Spleen (tissue), 11 donors: ENCODE measurements at regions not wholly inside any gene's neighbourhood (a gene's known extent, or its start where the extent isn't known, plus 50 kb on each side); places are given as distances from the start of the nearest gene placed in this dataset.

ENCODE experiments used
- DNase-seq: peaks from one replicate; pipeline ENCODE4 v3.0.0-alpha.2; 2020
- H3K27ac ChIP-seq, 8 donors: fragments of 200-600 bp; sonication (generic) in 7 of 8; 1 replicate in 4 of 8; 2 replicates in 4 of 8; pipeline versions ENCODE4 v1.5.0 to v1.8.0; 2016 to 2021; ENCODE audit warnings: inconsistent platforms in 4 of 8, mild to moderate bottlenecking in 4 of 8, moderate library complexity in 1 of 8
- H3K27me3 ChIP-seq, 7 donors: fragments of 200-600 bp; sonication (generic) in 6 of 7; replicated peaks in 1 of 7; 1 replicate in 4 of 7; 2 replicates in 3 of 7; pipeline versions ENCODE4 v1.5.0 to v1.8.0; 2016 to 2021; ENCODE audit warnings: inconsistent platforms in 3 of 7, mild to moderate bottlenecking in 1 of 7
- H3K36me3 ChIP-seq, 6 donors: fragments of 200-600 bp; sonication (generic) in 5 of 6; 1 replicate in 4 of 6; 2 replicates in 2 of 6; pipeline versions ENCODE4 v1.5.0 to v1.8.0; 2016 to 2021; ENCODE audit warnings: inconsistent platforms in 2 of 6
- H3K4me1 ChIP-seq, 6 donors: fragments of 200-600 bp; sonication (generic) in 5 of 6; 1 replicate in 3 of 6; 2 replicates in 3 of 6; pipeline versions ENCODE4 v1.5.0 to v1.8.0; 2016 to 2021; ENCODE audit warnings: inconsistent platforms in 3 of 6
- H3K4me3 ChIP-seq, 8 donors: fragments of 200-600 bp; sonication (generic) in 7 of 8; 1 replicate in 4 of 8; 2 replicates in 4 of 8; pipeline versions ENCODE4 v1.5.0 to v1.8.0; 2016 to 2021; ENCODE audit warnings: inconsistent platforms in 4 of 8, mild to moderate bottlenecking in 4 of 8, moderate library complexity in 2 of 8
- H3K9me3 ChIP-seq, 8 donors: fragments of 200-600 bp; sonication (generic) in 7 of 8; 1 replicate in 4 of 8; 2 replicates in 4 of 8; pipeline versions ENCODE4 v1.5.0 to v1.8.0; 2016 to 2021; ENCODE audit warnings: inconsistent platforms in 4 of 8
- POLR2A ChIP-seq, 3 donors: fragments of 450-650 bp; IDR thresholded peaks; one replicate each; pipeline ENCODE4 v1.5.1; 2017; ENCODE audit warnings: antibody characterized with exemption in 3 of 3, mild to moderate bottlenecking in 1 of 3
- POLR2AphosphoS5 ChIP-seq, 3 donors: sonication (generic); formaldehyde crosslinking; IDR thresholded peaks; one replicate each; pipeline ENCODE4 v1.5.1; 2017; ENCODE audit warnings: antibody characterized with exemption in 3 of 3
- WGBS, 5 donors: extraction: QIAGEN DNeasy Blood & Tissue Kit in 3 of 5; methylation state at CpG; one replicate each; pipeline versions ENCODE4 v1.1.5 to v1.1.7; 2013 to 2018; 5-methylcytosine and 5-hydroxymethylcytosine counted together
- intact Hi-C: fragments of 100-400 bp; cut with DNase I; formaldehyde crosslinking; loops from one replicate; pipeline ENCODE4 v1.15.0; 2023; ENCODE audit warnings: low total_unique reads
- TF ChIP-seq, protein P1 (sequence below), 11 experiments: fragments of 200-600 bp in 7 of 11; fragments of 450-650 bp in 4 of 11; sonication (generic) in 4 of 11; IDR thresholded peaks in 8 of 11; conservative IDR thresholded peaks in 3 of 11; 1 replicate in 7 of 11; 2 replicates in 4 of 11; pipeline versions ENCODE4 v1.4.0 to v1.8.0; 2016 to 2021; ENCODE audit warnings: antibody characterized with exemption in 11 of 11, inconsistent platforms in 4 of 11, mild to moderate bottlenecking in 1 of 11
- donor health status: healthy with polysubstance abuse.
- donor health status: DM: no; HTN: no; CAD: no; lungs with moderate emphysema.
- donor health status: DM: no; HTN: no; CAD: no.
- donor health status: Bipolar disorder and iron deficiency.
- donor health status: healthy.
- donor health status: DM: no; HTN: no; CAD: no.
- donor health status: DM: yes; HTN: yes; CAD: no.

- TF ChIP-seq, protein P1, sequence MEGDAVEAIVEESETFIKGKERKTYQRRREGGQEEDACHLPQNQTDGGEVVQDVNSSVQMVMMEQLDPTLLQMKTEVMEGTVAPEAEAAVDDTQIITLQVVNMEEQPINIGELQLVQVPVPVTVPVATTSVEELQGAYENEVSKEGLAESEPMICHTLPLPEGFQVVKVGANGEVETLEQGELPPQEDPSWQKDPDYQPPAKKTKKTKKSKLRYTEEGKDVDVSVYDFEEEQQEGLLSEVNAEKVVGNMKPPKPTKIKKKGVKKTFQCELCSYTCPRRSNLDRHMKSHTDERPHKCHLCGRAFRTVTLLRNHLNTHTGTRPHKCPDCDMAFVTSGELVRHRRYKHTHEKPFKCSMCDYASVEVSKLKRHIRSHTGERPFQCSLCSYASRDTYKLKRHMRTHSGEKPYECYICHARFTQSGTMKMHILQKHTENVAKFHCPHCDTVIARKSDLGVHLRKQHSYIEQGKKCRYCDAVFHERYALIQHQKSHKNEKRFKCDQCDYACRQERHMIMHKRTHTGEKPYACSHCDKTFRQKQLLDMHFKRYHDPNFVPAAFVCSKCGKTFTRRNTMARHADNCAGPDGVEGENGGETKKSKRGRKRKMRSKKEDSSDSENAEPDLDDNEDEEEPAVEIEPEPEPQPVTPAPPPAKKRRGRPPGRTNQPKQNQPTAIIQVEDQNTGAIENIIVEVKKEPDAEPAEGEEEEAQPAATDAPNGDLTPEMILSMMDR (IDR thresholded peaks at IDR 0.05 in 8 of 11, conservative IDR thresholded peaks at IDR 0.05 in 3 of 11), result peak in 6 of 11 experiments; percentile 8 to 27 (median 22)
- TF ChIP-seq POLR2A (IDR thresholded peaks at IDR 0.05), result no peak
- DNase-seq, result no peak
- H3K9me3 ChIP-seq, result peaks cover 0 to 5% (median 0%) of the 10 kb centered on the region in 8 donors
- peaks cover 0 to 3% (median 0%) of the 10 kb centered on the region in 6 donors for H3K4me1 ChIP-seq
- H3K36me3 ChIP-seq, result no peaks in the 10 kb centered on the region
- peaks cover 0 to 35% (median 0%) of the 10 kb centered on the region in 7 donors for H3K27me3 ChIP-seq
- H3K4me3 ChIP-seq, result no peak overlapping the region
- 37 to 60% (median 42%) methylated on average over 19 to 20 of the region's 20 CpGs for WGBS, 5 donors
- no peak overlapping the region for H3K27ac ChIP-seq
- intact Hi-C loops, result no loop called here
Measured at GRCh38 chr17:73820686-73821448, 176.6 kb upstream of the SDK2 start.

DNA sequence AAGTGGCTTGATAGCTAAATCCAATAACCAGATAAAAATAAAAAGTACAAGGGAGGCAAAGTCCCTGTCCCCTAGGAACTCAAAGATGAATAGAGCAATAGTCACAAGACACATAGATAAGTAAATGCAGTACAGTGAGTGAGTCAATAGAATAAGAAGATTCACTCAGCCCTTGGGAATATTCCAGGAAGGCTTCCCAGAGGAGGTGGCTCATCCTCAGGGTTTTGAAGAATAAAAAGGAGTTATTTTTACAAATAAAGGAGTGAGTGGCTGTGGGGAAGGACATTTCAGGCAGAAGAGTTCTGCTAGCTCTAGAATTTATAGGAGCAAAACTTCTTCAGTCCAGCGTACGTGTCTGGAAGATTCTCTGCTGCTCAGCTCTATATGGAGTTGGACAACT lies 177.4 kb upstream of the SDK2 start:
- H3K4me3 ChIP-seq, result no peak overlapping the region
- DNase-seq, result no peak
- 96 to 100% (median 97%) methylated on average over 2 of the region's 2 CpGs for WGBS, 5 donors
- intact Hi-C loops, result no loop called here
- no peaks in the 10 kb centered on the region for H3K36me3 ChIP-seq
- peaks cover 0 to 3% (median 0%) of the 10 kb centered on the region in 6 donors for H3K4me1 ChIP-seq
- peaks cover 0 to 5% (median 0%) of the 10 kb centered on the region in 8 donors for H3K9me3 ChIP-seq
- H3K27ac ChIP-seq, result no peak overlapping the region
- TF ChIP-seq, protein P1 (IDR thresholded peaks at IDR 0.05 in 8 of 11, conservative IDR thresholded peaks at IDR 0.05 in 3 of 11), result no peak
- no peak for TF ChIP-seq POLR2A (IDR thresholded peaks at IDR 0.05)
- no peak for TF ChIP-seq POLR2AphosphoS5 (IDR thresholded peaks at IDR 0.05)
- H3K27me3 ChIP-seq, result peaks cover 0 to 36% (median 0%) of the 10 kb centered on the region in 7 donors

DNA sequence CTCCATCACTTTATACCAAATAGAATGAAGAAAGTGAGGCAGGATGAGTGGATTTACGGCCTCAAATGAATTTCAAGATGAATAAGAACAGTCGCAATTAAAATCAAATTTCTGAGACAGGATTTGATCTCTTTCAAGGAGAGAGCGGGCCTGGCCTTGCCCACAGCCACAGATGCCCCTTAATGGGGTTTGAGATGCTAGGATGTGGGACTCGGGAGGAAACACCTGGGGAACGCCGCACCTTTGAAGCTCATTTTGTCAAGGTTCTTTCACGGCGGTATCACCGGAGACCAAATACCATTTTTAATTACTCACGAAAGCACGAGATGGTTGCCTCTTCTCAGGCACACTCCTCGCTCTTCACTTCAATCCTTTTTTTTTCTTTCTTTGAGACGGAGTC lies 178.1 kb upstream of the SDK2 start:
- Histone ChIP-seq H3K9me3 (peaks cover 0 to 5% (median 0%) of the 10 kb centered on the region in 8 donors), H3K4me1 (peaks cover 0 to 6% (median 1%) of the 10 kb centered on the region in 6 donors), H3K27me3 (peaks cover 0 to 42% (median 0%) of the 10 kb centered on the region in 7 donors), H3K36me3 (no peaks in the 10 kb centered on the region), H3K27ac (no peak overlapping the region), H3K4me3 (no peak overlapping the region)
- TF ChIP-seq POLR2AphosphoS5 (IDR thresholded peaks at IDR 0.05) (no peak), POLR2A (IDR thresholded peaks at IDR 0.05) (no peak)
- TF ChIP-seq, protein P1 (IDR thresholded peaks at IDR 0.05 in 8 of 11, conservative IDR thresholded peaks at IDR 0.05 in 3 of 11), result no peak
- intact Hi-C loops, result no loop called here
- WGBS, 5 donors, result 77 to 84% (median 81%) methylated on average over 13 of the region's 13 CpGs
- no peak for DNase-seq

DNA sequence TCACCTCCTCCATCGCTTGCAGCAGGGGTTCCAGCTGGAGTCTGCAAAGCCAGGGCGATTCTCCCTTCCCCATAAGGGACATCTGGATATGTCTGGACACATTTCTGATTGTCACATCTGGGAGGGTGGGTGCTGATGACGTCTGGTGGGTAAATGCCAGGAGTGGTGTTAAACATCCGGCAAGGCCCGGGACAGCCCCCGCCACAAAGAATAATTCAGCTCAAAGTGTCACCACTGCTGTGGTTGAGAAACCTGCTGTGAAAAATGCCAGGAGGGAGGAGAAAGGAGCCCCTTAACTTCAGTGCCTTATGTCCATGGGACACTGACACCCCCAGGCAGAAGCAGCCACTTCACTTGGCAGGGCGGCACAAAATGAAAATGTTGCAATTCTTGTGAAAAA lies 179.4 kb upstream of the SDK2 start:
- Histone ChIP-seq H3K27me3 (peaks cover 0 to 42% (median 0%) of the 10 kb centered on the region in 7 donors), H3K9me3 (peaks cover 0 to 5% (median 0%) of the 10 kb centered on the region in 8 donors), H3K27ac (no peak overlapping the region), H3K4me3 (no peak overlapping the region), H3K4me1 (peaks cover 0 to 17% (median 8%) of the 10 kb centered on the region in 6 donors), H3K36me3 (no peaks in the 10 kb centered on the region)
- no peak for DNase-seq
- WGBS, 5 donors, result 75 to 86% (median 83%) methylated on average over 7 of the region's 7 CpGs
- intact Hi-C loops, result no loop called here
- TF ChIP-seq, protein P1 (IDR thresholded peaks at IDR 0.05 in 8 of 11, conservative IDR thresholded peaks at IDR 0.05 in 3 of 11), result no peak
- TF ChIP-seq POLR2A (IDR thresholded peaks at IDR 0.05) (no peak), POLR2AphosphoS5 (IDR thresholded peaks at IDR 0.05) (no peak)
